ENCODE measurements at regions not wholly inside any gene's neighbourhood (a gene's known extent, or its start where the extent isn't known, plus 50 kb on each side); places are given as distances from the start of the nearest gene placed in this dataset.

DNA sequence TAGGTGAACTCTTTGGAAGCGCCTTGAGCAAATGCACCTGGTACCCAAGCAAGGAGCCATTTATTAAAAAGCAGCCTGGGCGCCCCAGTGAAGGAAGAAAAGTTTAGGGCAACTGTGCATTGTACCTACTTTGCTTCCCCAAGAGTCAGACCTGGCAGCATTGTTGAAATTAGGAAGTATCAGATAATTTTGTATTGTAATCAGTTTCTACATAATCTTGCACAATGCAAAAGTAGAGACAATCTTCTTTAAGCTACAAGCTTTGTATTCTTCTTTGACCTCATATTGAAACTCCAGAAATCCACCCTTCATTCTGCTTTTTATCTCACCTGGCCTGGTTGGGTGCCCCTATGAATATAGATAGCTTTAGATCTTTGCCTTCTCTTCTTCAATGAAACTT lies 490.8 kb downstream of the RASEF start:
- Histone ChIP-seq H3K79me2 (ENCODE audit: insufficient read depth, low read length) (no peaks in the 10 kb centered on the region), H3K27ac (ENCODE audit: low read depth, low read length) (no peak overlapping the region), H3K9me2 (ENCODE audit: insufficient read depth) (no peaks in the 10 kb centered on the region), H3K4me1 (ENCODE audit: control insufficient read depth in 1 of 2, insufficient read depth in 2 of 2, low read length in 2 of 2) (no peaks in the 10 kb centered on the region), H4K20me1 (ENCODE audit: insufficient read depth) (no peaks in the 10 kb centered on the region), H3K36me3 (ENCODE audit: control insufficient read depth in 1 of 2, insufficient read depth in 2 of 2, low read length in 2 of 2) (no peaks in the 10 kb centered on the region), H3K27me3 (ENCODE audit: insufficient read depth, low read length) (no peaks in the 10 kb centered on the region), H3K9me3 (ENCODE audit: control insufficient read depth in 1 of 2, insufficient read depth in 1 of 2, low read depth in 1 of 2, low read length in 2 of 2) (peaks cover 0 to 8% of the 10 kb centered on the region in 2 experiments; a peak in 2 of 4 replicates), H3K9ac (ENCODE audit: low read length) (no peak overlapping the region), H2AFZ (ENCODE audit: low read depth, low read length, poor library complexity, severe bottlenecking) (no peak overlapping the region), H3K4me3 (replicated peaks in 1 of 2; ENCODE audit: low read depth in 1 of 2, low read length in 2 of 2) (no peak overlapping the region), H3K4me2 (ENCODE audit: low read length) (no peak overlapping the region)
- no TSS peak for BruUV-seq (replicated peaks)
- ATAC-seq (no peak), DNase-seq (ENCODE audit: low read depth, low spot score) (no peak)
- intact Hi-C loops (cut with micrococcal nuclease) = no loop called here
- TF ChIP-seq EGR1 (IDR thresholded peaks at IDR 0.05; ENCODE audit: low read depth) (no peak), EZH2 (IDR thresholded peaks at IDR 0.05) (no peak), EZH2phosphoT487 (IDR thresholded peaks at IDR 0.05; ENCODE audit: borderline replicate concordance) (no peak), SP1 (IDR thresholded peaks at IDR 0.05; ENCODE audit: low read depth) (no peak), ZNF274 (IDR thresholded peaks at IDR 0.05; ENCODE audit: low read depth, low read length) (no peak), FOSL1 (IDR thresholded peaks at IDR 0.05; ENCODE audit: low read depth) (no peak), SIN3A (IDR thresholded peaks at IDR 0.05; ENCODE audit: low read depth) (no peak), ZFX (IDR thresholded peaks at IDR 0.05) (no peak), YY1 (IDR thresholded peaks at IDR 0.05; ENCODE audit: extremely low read depth, insufficient replicate concordance, low read depth, low read length) (no peak), JUND (IDR thresholded peaks at IDR 0.05) (no peak), POLR2A (IDR thresholded peaks at IDR 0.05; ENCODE audit: borderline replicate concordance, extremely low read depth, insufficient read depth, insufficient read length) (no peak), ELF1 (IDR thresholded peaks at IDR 0.05; ENCODE audit: borderline replicate concordance, low read depth) (no peak), POLR2AphosphoS5 (IDR thresholded peaks at IDR 0.05; ENCODE audit: low read depth, low read length) (no peak), TCF7L2 (IDR thresholded peaks at IDR 0.05; ENCODE audit: borderline replicate concordance, extremely low read depth, insufficient read depth, insufficient read length) (no peak)
- TF ChIP-seq, protein P1, sequence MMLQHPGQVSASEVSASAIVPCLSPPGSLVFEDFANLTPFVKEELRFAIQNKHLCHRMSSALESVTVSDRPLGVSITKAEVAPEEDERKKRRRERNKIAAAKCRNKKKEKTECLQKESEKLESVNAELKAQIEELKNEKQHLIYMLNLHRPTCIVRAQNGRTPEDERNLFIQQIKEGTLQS (IDR thresholded peaks at IDR 0.05) = no peak
- TF ChIP-seq, protein P2, sequence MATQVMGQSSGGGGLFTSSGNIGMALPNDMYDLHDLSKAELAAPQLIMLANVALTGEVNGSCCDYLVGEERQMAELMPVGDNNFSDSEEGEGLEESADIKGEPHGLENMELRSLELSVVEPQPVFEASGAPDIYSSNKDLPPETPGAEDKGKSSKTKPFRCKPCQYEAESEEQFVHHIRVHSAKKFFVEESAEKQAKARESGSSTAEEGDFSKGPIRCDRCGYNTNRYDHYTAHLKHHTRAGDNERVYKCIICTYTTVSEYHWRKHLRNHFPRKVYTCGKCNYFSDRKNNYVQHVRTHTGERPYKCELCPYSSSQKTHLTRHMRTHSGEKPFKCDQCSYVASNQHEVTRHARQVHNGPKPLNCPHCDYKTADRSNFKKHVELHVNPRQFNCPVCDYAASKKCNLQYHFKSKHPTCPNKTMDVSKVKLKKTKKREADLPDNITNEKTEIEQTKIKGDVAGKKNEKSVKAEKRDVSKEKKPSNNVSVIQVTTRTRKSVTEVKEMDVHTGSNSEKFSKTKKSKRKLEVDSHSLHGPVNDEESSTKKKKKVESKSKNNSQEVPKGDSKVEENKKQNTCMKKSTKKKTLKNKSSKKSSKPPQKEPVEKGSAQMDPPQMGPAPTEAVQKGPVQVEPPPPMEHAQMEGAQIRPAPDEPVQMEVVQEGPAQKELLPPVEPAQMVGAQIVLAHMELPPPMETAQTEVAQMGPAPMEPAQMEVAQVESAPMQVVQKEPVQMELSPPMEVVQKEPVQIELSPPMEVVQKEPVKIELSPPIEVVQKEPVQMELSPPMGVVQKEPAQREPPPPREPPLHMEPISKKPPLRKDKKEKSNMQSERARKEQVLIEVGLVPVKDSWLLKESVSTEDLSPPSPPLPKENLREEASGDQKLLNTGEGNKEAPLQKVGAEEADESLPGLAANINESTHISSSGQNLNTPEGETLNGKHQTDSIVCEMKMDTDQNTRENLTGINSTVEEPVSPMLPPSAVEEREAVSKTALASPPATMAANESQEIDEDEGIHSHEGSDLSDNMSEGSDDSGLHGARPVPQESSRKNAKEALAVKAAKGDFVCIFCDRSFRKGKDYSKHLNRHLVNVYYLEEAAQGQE (IDR thresholded peaks at IDR 0.05; ENCODE audit: low read depth) = no peak
- TF ChIP-seq, protein P3, sequence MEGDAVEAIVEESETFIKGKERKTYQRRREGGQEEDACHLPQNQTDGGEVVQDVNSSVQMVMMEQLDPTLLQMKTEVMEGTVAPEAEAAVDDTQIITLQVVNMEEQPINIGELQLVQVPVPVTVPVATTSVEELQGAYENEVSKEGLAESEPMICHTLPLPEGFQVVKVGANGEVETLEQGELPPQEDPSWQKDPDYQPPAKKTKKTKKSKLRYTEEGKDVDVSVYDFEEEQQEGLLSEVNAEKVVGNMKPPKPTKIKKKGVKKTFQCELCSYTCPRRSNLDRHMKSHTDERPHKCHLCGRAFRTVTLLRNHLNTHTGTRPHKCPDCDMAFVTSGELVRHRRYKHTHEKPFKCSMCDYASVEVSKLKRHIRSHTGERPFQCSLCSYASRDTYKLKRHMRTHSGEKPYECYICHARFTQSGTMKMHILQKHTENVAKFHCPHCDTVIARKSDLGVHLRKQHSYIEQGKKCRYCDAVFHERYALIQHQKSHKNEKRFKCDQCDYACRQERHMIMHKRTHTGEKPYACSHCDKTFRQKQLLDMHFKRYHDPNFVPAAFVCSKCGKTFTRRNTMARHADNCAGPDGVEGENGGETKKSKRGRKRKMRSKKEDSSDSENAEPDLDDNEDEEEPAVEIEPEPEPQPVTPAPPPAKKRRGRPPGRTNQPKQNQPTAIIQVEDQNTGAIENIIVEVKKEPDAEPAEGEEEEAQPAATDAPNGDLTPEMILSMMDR (IDR thresholded peaks at IDR 0.05 in 2 of 3, conservative IDR thresholded peaks at IDR 0.05 in 1 of 3; ENCODE audit: borderline replicate concordance in 1 of 3, insufficient read depth in 1 of 3, low read depth in 2 of 3, low read length in 2 of 3) = no peak
- TF ChIP-seq, protein P4, sequence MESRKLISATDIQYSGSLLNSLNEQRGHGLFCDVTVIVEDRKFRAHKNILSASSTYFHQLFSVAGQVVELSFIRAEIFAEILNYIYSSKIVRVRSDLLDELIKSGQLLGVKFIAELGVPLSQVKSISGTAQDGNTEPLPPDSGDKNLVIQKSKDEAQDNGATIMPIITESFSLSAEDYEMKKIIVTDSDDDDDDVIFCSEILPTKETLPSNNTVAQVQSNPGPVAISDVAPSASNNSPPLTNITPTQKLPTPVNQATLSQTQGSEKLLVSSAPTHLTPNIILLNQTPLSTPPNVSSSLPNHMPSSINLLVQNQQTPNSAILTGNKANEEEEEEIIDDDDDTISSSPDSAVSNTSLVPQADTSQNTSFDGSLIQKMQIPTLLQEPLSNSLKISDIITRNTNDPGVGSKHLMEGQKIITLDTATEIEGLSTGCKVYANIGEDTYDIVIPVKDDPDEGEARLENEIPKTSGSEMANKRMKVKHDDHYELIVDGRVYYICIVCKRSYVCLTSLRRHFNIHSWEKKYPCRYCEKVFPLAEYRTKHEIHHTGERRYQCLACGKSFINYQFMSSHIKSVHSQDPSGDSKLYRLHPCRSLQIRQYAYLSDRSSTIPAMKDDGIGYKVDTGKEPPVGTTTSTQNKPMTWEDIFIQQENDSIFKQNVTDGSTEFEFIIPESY (IDR thresholded peaks at IDR 0.05; ENCODE audit: extremely low read depth, insufficient replicate concordance, low read length) = no peak
- POLR2A ChIA-PET = no interaction called here
- CTCF ChIA-PET = no interaction called here
- RAD21 ChIA-PET (ENCODE audit: low non-redundant PET in 1 of 2, low total read pairs in 2 of 2, uncharacterized antibody in 2 of 2, unreplicated experiment in 2 of 2) = no interaction called here
